Upper lobe of left lung (tissue), 6 donors: ENCODE measurements at regions not wholly inside any gene's neighbourhood (a gene's known extent, or its start where the extent isn't known, plus 50 kb on each side); places are given as distances from the start of the nearest gene placed in this dataset.

Experiments
- ATAC-seq, 2 donors: fragments of 200-7000 bp; cut with Tn5 transposase; one replicate each; pipeline ENCODE4 v1.9.1; 2022; ENCODE audit warnings: mild to moderate bottlenecking in 2 of 2, moderate library complexity in 2 of 2; ENCODE audit not compliant: low FRiP score in 2 of 2
- DNase-seq, 2 donors: peaks; one replicate each; pipeline ENCODE4 v3.0.0-alpha.2; 2019 to 2020
- H3K27ac ChIP-seq, 4 donors: fragments of 200-600 bp; sonication (generic); one replicate each; pipeline ENCODE4 v1.5.1; 2016 to 2019
- H3K27me3 ChIP-seq, 4 donors: fragments of 200-600 bp; sonication (generic); one replicate each; pipeline ENCODE4 v1.5.1; 2017 to 2019
- H3K36me3 ChIP-seq, 4 donors: fragments of 200-600 bp; sonication (generic); one replicate each; pipeline ENCODE4 v1.5.1; 2016 to 2019
- H3K4me1 ChIP-seq, 4 donors: fragments of 200-600 bp; sonication (generic); one replicate each; pipeline ENCODE4 v1.5.1; 2018 to 2019
- H3K4me3 ChIP-seq, 4 donors: fragments of 200-600 bp; sonication (generic); one replicate each; pipeline ENCODE4 v1.5.1; 2017 to 2019; ENCODE audit warnings: mild to moderate bottlenecking in 2 of 4, moderate library complexity in 1 of 4
- H3K9me3 ChIP-seq, 4 donors: fragments of 200-600 bp; sonication (generic); one replicate each; pipeline ENCODE4 v1.5.1; 2018 to 2019
- EP300 ChIP-seq, 4 donors: sonication (generic); formaldehyde crosslinking; IDR thresholded peaks; one replicate each; pipeline ENCODE4 v1.5.1; 2017; ENCODE audit warnings: antibody characterized with exemption in 4 of 4, control low read depth in 2 of 4
- POLR2A ChIP-seq, 4 donors: fragments of 450-650 bp; IDR thresholded peaks; one replicate each; pipeline ENCODE4 v1.5.1; 2016 to 2017; ENCODE audit warnings: antibody characterized with exemption in 4 of 4, mild to moderate bottlenecking in 2 of 4
- POLR2AphosphoS5 ChIP-seq, 2 donors: sonication (generic); formaldehyde crosslinking; IDR thresholded peaks; one replicate each; pipeline ENCODE4 v1.5.1; 2017; ENCODE audit warnings: antibody characterized with exemption in 2 of 2
- WGBS, 2 donors: methylation state at CpG; one replicate each; pipeline ENCODE4 v1.1.5; 2017 to 2018; 5-methylcytosine and 5-hydroxymethylcytosine counted together
- TF ChIP-seq, protein P1 (sequence below), 6 experiments: fragments of 450-650 bp in 4 of 6; fragments of 200-600 bp in 2 of 6; sonication (generic) in 2 of 6; IDR thresholded peaks; one replicate each; pipeline ENCODE4 v1.5.1; 2016 to 2019; ENCODE audit warnings: antibody characterized with exemption in 6 of 6
- donor health status: DM: no; HTN: no; CAD: no; lungs with moderate emphysema.
- donor health status: DM: no; HTN: yes; CAD: no; lungs with severe emphysema.

DNA sequence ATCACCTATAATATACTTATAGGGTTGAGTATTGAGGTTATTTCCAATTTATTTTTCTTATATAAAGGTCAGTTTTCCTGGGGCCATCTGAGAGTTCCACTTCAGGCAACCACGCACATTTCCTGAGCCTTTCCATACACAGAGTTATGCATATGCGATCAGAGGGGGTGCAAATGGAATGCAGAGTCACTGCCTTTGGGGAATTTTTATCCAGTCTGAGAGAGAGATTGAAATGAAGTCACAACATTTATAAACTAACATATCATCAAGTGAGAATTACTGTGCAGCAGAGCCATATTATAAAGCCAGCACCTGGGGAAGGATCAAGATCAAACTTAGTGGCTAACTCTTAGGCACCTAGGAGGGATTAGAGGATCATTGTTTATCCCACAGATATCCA is 299.9 kb upstream of the PLXNA2 start:
- no peak overlapping the region for H3K27ac ChIP-seq
- H3K4me1 ChIP-seq, result no peaks in the 10 kb centered on the region
- WGBS, 2 donors, result 84 to 89% methylated on average over 2 of the region's 2 CpGs
- H3K9me3 ChIP-seq, result no peaks in the 10 kb centered on the region
- DNase-seq (no peak), ATAC-seq (no peak)
- no peaks in the 10 kb centered on the region for H3K36me3 ChIP-seq
- no peak for TF ChIP-seq EP300 (IDR thresholded peaks at IDR 0.05)
- no peak for TF ChIP-seq POLR2AphosphoS5 (IDR thresholded peaks at IDR 0.05)
- TF ChIP-seq POLR2A (IDR thresholded peaks at IDR 0.05), result no peak
- TF ChIP-seq, protein P1, sequence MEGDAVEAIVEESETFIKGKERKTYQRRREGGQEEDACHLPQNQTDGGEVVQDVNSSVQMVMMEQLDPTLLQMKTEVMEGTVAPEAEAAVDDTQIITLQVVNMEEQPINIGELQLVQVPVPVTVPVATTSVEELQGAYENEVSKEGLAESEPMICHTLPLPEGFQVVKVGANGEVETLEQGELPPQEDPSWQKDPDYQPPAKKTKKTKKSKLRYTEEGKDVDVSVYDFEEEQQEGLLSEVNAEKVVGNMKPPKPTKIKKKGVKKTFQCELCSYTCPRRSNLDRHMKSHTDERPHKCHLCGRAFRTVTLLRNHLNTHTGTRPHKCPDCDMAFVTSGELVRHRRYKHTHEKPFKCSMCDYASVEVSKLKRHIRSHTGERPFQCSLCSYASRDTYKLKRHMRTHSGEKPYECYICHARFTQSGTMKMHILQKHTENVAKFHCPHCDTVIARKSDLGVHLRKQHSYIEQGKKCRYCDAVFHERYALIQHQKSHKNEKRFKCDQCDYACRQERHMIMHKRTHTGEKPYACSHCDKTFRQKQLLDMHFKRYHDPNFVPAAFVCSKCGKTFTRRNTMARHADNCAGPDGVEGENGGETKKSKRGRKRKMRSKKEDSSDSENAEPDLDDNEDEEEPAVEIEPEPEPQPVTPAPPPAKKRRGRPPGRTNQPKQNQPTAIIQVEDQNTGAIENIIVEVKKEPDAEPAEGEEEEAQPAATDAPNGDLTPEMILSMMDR (IDR thresholded peaks at IDR 0.05), result no peak
- no peaks in the 10 kb centered on the region for H3K27me3 ChIP-seq
- no peak overlapping the region for H3K4me3 ChIP-seq

DNA sequence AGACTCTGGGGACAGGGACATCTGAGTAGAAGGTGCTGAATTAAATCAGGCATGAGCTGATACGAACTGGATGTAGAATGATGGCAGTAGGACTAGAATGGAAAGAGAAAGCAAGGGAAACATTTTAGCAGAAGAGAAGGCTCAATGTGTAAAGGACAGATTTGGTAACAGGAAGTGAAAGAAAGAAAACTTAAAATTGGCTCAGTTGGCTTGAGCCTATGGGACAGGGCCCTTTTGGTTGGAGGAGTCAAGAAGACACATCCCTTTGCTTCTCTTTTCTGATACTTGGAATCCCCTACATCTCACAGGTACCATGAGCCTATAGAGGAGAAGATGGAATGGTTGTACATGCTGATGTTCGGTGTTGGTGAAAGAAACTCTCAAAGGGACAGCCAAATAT is 300.6 kb upstream of the PLXNA2 start:
- Histone ChIP-seq H3K27me3 (no peaks in the 10 kb centered on the region), H3K27ac (no peak overlapping the region), H3K36me3 (no peaks in the 10 kb centered on the region), H3K4me3 (no peak overlapping the region), H3K9me3 (no peaks in the 10 kb centered on the region), H3K4me1 (no peaks in the 10 kb centered on the region)
- DNase-seq (no peak), ATAC-seq (no peak)
- no peak for TF ChIP-seq EP300 (IDR thresholded peaks at IDR 0.05)
- no peak for TF ChIP-seq POLR2AphosphoS5 (IDR thresholded peaks at IDR 0.05)
- TF ChIP-seq, protein P1 (IDR thresholded peaks at IDR 0.05), result no peak
- no peak for TF ChIP-seq POLR2A (IDR thresholded peaks at IDR 0.05)
- 82 to 90% methylated on average over 2 of the region's 2 CpGs for WGBS, 2 donors

DNA sequence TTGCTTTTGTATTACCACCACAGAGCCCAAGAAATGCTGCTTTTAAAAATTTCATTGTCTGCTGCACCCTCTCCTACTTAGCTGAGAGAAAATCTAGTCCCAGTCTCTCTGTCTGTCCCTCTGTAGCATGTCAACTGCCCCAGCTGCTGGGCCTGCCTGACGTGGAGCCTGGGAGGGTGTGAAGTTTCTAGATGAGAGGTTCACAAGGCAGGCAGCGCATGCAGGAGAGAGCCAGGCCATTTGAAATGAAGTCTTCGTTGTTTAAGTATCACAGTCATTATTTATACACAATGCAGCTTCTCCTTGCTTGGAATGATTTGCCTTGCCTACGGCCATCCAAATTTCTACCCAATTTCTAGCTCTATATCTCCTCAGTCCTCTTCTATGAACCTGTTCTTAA is 306.8 kb upstream of the PLXNA2 start:
- WGBS, 2 donors, result 81 to 89% methylated on average over 4 of the region's 4 CpGs
- H3K27ac ChIP-seq, result no peak overlapping the region

DNA sequence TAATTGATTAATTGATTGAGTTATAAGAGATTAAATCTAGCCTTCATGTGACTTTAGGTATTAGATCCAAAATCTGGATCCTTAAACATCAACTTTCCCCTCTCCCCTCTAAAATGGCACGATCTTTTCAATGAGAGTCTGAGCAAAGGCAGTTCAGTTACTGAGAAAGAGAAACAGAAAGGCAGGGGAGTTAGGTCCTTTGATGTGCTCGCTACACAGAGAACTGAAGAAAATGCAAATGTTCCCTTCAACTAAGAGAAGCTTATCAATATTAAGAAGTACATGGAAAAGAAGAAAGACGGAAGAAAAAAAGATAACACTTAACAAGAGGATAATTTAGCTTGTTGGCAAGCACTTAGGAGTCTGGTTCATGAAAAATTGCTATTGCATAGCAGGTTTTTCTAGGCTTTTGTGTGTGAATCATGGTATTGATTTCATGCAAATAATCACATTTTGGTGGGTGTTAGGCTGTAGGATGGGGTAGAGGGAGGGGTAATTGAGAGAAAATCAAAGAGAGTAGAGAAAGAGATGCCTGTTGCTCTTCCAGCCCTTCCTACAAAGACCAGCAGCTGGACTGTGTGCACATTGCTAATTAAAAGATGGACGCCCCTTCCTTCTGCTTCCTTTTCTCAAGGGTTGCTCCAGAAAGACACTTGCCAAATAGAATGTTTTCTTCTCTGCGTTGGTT is 307.6 kb upstream of the PLXNA2 start:
- no peak for ATAC-seq
- TF ChIP-seq POLR2A (IDR thresholded peaks at IDR 0.05) (no peak), POLR2AphosphoS5 (IDR thresholded peaks at IDR 0.05) (no peak), EP300 (IDR thresholded peaks at IDR 0.05) (no peak)
- TF ChIP-seq, protein P1 (IDR thresholded peaks at IDR 0.05), result no peak
- no peak overlapping the region for H3K4me3 ChIP-seq

More for the DNA sequence above, 306.8 kb upstream of the PLXNA2 start:
- Histone ChIP-seq H3K27me3 (no peaks in the 10 kb centered on the region), H3K4me3 (no peak overlapping the region), H3K9me3 (no peaks in the 10 kb centered on the region), H3K4me1 (no peaks in the 10 kb centered on the region), H3K36me3 (no peaks in the 10 kb centered on the region)
- TF ChIP-seq POLR2AphosphoS5 (IDR thresholded peaks at IDR 0.05) (no peak), EP300 (IDR thresholded peaks at IDR 0.05) (no peak), POLR2A (IDR thresholded peaks at IDR 0.05) (no peak)
- TF ChIP-seq, protein P1 (IDR thresholded peaks at IDR 0.05), result no peak
- ATAC-seq, result no peak
- no peak for DNase-seq

GRCh38 chr1:208552928-208553327 is 308.7 kb upstream of the PLXNA2 start:
- Histone ChIP-seq H3K9me3 (no peaks in the 10 kb centered on the region), H3K4me1 (no peaks in the 10 kb centered on the region), H3K4me3 (no peak overlapping the region), H3K27me3 (no peaks in the 10 kb centered on the region), H3K27ac (no peak overlapping the region), H3K36me3 (no peaks in the 10 kb centered on the region)
- ATAC-seq (no peak), DNase-seq (no peak)
- TF ChIP-seq POLR2A (IDR thresholded peaks at IDR 0.05), result no peak
- TF ChIP-seq EP300 (IDR thresholded peaks at IDR 0.05), result no peak
- TF ChIP-seq, protein P1 (IDR thresholded peaks at IDR 0.05), result no peak
- TF ChIP-seq POLR2AphosphoS5 (IDR thresholded peaks at IDR 0.05), result no peak

More for the DNA sequence above, 307.6 kb upstream of the PLXNA2 start:
- no peaks in the 10 kb centered on the region for H3K4me1 ChIP-seq
- no peaks in the 10 kb centered on the region for H3K27me3 ChIP-seq
- H3K27ac ChIP-seq, result no peak overlapping the region
- WGBS, 2 donors, result 70 to 73% methylated on average over 5 of the region's 5 CpGs
- no peaks in the 10 kb centered on the region for H3K9me3 ChIP-seq
- DNase-seq, result no peak
- no peaks in the 10 kb centered on the region for H3K36me3 ChIP-seq
